GM12872 (cell line): ENCODE measurements at regions not wholly inside any gene's neighbourhood (a gene's known extent, or its start where the extent isn't known, plus 50 kb on each side); places are given as distances from the start of the nearest gene placed in this dataset.

Source experiments
- TF ChIP-seq, protein P1 (sequence below): IDR thresholded peaks from 3 replicates; pipeline ENCODE4 v1.5.1; 2011; ENCODE audit warnings: low read depth, mild to moderate bottlenecking, low read length, moderate library complexity; ENCODE audit not compliant: insufficient read depth

- TF ChIP-seq, protein P1, sequence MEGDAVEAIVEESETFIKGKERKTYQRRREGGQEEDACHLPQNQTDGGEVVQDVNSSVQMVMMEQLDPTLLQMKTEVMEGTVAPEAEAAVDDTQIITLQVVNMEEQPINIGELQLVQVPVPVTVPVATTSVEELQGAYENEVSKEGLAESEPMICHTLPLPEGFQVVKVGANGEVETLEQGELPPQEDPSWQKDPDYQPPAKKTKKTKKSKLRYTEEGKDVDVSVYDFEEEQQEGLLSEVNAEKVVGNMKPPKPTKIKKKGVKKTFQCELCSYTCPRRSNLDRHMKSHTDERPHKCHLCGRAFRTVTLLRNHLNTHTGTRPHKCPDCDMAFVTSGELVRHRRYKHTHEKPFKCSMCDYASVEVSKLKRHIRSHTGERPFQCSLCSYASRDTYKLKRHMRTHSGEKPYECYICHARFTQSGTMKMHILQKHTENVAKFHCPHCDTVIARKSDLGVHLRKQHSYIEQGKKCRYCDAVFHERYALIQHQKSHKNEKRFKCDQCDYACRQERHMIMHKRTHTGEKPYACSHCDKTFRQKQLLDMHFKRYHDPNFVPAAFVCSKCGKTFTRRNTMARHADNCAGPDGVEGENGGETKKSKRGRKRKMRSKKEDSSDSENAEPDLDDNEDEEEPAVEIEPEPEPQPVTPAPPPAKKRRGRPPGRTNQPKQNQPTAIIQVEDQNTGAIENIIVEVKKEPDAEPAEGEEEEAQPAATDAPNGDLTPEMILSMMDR = no peak
These were observed 373.3 kb upstream of the USP9Y start for GRCh38 chrY:12327751-12328150.

GRCh38 chrY:12343211-12343610, 357.8 kb upstream of the USP9Y start:
- TF ChIP-seq, protein P1 = no peak

DNA sequence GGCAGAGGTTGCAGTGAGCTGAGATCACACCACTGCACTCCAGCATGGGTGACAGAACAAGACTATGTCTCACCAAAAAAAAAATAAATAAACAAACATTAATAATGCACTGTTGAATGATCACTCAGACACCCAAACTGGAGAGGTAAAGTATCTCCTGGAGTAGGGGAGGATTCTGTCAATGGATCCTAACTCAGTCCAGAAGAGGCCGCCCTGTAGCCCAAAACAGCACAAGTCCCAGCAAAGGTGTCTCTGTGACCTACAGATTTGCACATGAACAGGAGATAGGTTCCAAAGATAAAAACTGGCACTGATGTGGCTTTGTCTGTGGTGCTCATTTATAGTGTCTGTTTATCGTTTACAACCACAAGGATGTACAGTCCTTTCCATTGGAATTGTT, 352.9 kb upstream of the USP9Y start:
- TF ChIP-seq, protein P1 = no peak

- TF ChIP-seq, protein P1 = no peak
These were observed 343.8 kb upstream of the USP9Y start for GRCh38 chrY:12357204-12357603.

- TF ChIP-seq, protein P1 = no peak
These were observed 343.4 kb upstream of the USP9Y start for GRCh38 chrY:12357655-12358054.

DNA sequence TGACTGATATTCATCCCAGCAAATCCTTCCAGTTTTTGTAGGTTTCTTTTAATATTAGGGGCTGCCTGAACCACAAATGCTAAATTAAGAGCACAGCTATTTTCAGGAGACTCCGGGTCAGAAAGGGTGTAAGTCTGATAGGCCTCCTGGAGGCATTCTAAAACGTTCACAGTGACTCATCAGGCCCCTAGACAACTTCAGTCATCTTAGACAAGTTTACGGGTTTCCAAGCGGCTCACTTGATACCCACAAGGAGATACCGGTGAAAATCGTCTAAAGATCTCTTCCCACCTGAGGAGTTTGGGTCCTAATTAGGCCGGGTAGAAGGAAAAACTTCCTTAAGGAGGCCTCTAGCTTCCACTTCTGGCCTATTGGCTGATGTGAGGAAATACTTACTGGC, 342.7 kb upstream of the USP9Y start:
- TF ChIP-seq, protein P1 = no peak

DNA sequence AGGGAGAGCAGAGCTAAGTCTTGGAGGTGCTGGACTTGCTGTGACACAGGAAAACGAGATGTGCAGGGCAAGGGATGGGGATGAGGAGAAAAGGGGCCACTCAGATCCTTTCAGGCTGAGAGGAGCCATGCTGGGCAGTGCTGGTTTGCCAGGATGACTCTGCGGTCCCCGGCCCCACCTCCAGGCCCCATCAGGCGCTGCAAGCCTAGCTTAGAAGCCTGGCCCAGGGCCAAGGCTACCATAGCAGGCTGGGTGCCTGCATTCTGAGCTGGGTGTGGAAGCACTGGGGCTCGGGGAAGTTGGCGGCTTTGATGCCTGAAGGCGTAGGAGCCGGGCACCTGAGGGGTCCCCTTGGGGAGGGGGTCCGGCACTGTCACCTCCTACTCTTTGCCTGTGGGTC, 341.2 kb upstream of the USP9Y start:
- TF ChIP-seq, protein P1 = no peak

DNA sequence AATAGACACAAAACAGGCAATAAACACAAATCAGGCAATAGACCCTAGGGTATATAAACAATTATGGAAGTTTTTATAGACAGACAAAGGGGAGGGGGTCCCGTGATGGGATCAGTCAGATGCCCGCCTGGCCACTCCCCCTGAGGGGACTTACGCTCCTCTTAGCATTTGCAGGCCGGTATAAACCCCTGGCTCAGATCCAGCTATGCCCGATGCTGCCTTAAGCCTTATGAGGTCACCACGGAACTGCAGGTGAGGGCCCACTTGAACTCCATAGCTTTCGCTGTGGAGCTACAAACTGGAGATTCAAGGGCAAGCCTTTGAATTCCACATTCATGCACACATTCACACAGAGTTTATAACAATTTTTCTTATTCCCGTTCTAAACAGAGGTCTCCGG, 340.5 kb upstream of the USP9Y start:
- TF ChIP-seq, protein P1 = no peak
